HG03045 (cell line): ENCODE measurements at regions not wholly inside any gene's neighbourhood (a gene's known extent, or its start where the extent isn't known, plus 50 kb on each side); places are given as distances from the start of the nearest gene placed in this dataset.
"Not testable (repeated sequence)": the region's sequence is repeated elsewhere in the genome, so short reads cannot be mapped to it uniquely, and the experiment has no call there.

Source experiments
- ATAC-seq: cut with Tn5 transposase; IDR thresholded peaks from one replicate; pipeline ENCODE4 v1.9.1; 2021; ENCODE audit warnings: mild to moderate bottlenecking, moderate library complexity; ENCODE audit not compliant: unreplicated experiment

- ATAC-seq = no peak
Observed at GRCh38 chrX:129091097-129091496, 432.2 kb downstream of the SMARCA1 start.

GRCh38 chrX:129086802-129087201 is 436.5 kb downstream of the SMARCA1 start:
- ATAC-seq = no peak

- not testable (repeated sequence) for ATAC-seq
Observed at GRCh38 chrX:129084291-129084690, 439.0 kb downstream of the SMARCA1 start.

- no peak for ATAC-seq
Observed at GRCh38 chrX:129077424-129078170, 445.7 kb downstream of the SMARCA1 start.

GRCh38 chrX:129071390-129071789 is 451.9 kb downstream of the SMARCA1 start:
- ATAC-seq = no peak

GRCh38 chrX:129065895-129066294 is 457.4 kb downstream of the SMARCA1 start:
- no peak for ATAC-seq

GRCh38 chrX:129058405-129058804 is 464.9 kb downstream of the SMARCA1 start:
- no peak for ATAC-seq

GRCh38 chrX:129043138-129043537 is 480.2 kb downstream of the SMARCA1 start:
- ATAC-seq = no peak

- ATAC-seq = no peak
Observed at GRCh38 chrX:129041319-129041718, 482.0 kb downstream of the SMARCA1 start.

- ATAC-seq = no peak
Observed at GRCh38 chrX:129040124-129040523, 483.2 kb downstream of the SMARCA1 start.

- no peak for ATAC-seq
Observed at GRCh38 chrX:129039176-129039575, 484.1 kb downstream of the SMARCA1 start.

GRCh38 chrX:129037389-129037788 is 485.9 kb downstream of the SMARCA1 start:
- no peak for ATAC-seq

GRCh38 chrX:129035180-129035579 is 488.1 kb downstream of the SMARCA1 start:
- ATAC-seq = no peak

- no peak for ATAC-seq
Observed at GRCh38 chrX:129034196-129034595, 489.1 kb downstream of the SMARCA1 start.

GRCh38 chrX:129026202-129026601 is 497.1 kb downstream of the SMARCA1 start:
- ATAC-seq = no peak

GRCh38 chrX:129025376-129025775 is 497.9 kb downstream of the SMARCA1 start:
- no peak for ATAC-seq

- no peak for ATAC-seq
Observed at GRCh38 chrX:129019412-129019811, 503.9 kb downstream of the SMARCA1 start.

GRCh38 chrX:129015381-129015780 is 507.9 kb downstream of the SMARCA1 start:
- no peak for ATAC-seq

GRCh38 chrX:129013574-129013973 is 509.7 kb downstream of the SMARCA1 start:
- no peak for ATAC-seq

GRCh38 chrX:129007631-129008030 is 515.7 kb downstream of the SMARCA1 start:
- no peak for ATAC-seq

- no peak for ATAC-seq
Observed at GRCh38 chrX:129006491-129006890, 516.8 kb downstream of the SMARCA1 start.

- ATAC-seq = no peak
Observed at GRCh38 chrX:129000797-129001196, 522.5 kb downstream of the SMARCA1 start.

GRCh38 chrX:129000018-129000417 is 523.3 kb downstream of the SMARCA1 start:
- ATAC-seq = no peak
